NCI-H748 treated with DMSO at 0.1 percent for 48 hours (cell line): ENCODE measurements at regions not wholly inside any gene's neighbourhood (a gene's known extent, or its start where the extent isn't known, plus 50 kb on each side); places are given as distances from the start of the nearest gene placed in this dataset.
"Not testable (repeated sequence)": the region's sequence is repeated elsewhere in the genome, so short reads cannot be mapped to it uniquely, and the experiment has no call there.

ENCODE experiments used
- DNase-seq: peaks from one replicate; lab custom pipeline; 2025; lab: John Stamatoyannopoulos, UW

- no peak for DNase-seq
Measured at GRCh38 chr5:84885485-84886258, 501.0 kb upstream of the EDIL3 start.

- no peak for DNase-seq
Measured at GRCh38 chr5:84881737-84882136, 497.1 kb upstream of the EDIL3 start.

DNA sequence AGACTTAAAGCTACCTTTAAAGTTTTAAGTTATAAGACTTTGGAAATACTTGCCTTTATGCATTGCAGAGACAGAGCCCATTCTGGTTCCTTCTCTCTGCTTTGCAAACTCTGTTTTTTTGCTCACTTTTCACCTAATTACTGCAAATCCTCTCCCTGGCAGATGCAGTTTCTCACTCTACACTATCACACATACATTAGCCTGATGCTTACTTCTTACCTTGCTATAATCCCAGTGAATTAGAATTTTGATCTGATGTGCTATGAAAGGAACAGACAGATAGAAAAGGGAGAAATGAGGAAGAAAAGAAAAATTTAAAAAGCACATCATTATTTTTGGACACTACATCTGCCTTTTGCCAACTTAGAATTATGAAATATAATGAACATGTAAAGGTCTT is 489.5 kb upstream of the EDIL3 start:
- no peak for DNase-seq

DNA sequence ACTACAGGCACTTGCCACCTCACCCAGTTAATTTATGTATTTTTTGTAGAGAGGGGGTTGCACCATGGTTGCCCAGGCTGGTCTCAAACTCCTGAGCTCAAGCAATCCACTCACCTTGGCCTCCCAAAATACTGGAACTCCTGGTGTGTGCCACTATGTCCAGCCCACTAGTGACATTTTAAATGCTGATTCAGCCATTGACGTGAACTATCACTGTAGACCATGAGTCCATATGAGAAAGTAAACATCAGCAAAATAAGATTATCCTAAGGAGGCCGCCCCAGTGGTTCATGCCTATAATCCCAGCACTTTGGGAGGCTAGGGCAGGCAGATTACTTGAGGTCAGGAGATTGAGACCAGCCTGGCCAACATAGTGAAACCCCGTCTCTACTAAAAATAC is 488.1 kb upstream of the EDIL3 start:
- DNase-seq: no peak

DNA sequence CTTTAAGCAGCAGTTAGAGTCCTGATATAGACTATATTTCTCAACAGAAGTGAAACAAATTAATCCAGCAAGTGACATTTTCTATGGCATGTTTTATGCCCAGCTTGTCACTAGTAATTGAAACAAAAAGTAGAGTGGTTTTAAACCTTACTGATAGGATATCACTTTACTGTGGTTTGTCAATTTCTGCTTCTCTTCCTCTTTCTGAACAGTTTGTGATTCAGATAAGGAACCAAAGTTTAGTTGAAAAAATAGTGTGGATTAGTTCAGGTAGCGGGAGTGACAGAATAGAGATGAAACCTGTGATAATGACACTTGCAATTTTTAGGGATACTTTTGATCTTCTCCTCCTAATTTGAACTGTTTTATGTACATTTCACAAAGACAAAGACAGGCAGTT is 485.7 kb upstream of the EDIL3 start:
- no peak for DNase-seq

- no peak for DNase-seq
Measured at GRCh38 chr5:84869675-84870074, 485.0 kb upstream of the EDIL3 start.

DNA sequence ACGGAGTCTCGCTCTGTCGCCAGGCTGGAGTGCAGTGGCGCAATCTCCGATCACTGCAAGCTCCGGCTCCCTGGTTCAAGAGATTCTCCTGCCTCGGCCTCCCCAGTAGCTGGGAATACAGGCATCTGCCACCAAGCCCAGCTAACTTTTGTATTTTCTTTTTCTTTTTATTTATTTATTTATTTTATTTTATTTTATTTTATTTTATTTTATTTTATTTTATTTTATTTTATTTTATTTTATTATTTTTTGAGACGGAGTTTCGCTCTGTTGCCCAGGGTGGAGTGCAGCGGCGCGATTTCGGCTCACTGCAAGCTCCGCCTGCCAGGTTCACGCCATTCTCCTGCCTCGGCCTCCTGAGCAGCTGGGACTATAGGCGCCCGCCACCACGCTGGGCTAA is 479.3 kb upstream of the EDIL3 start:
- not testable (repeated sequence) for DNase-seq

GRCh38 chr5:84863020-84863419 is 478.3 kb upstream of the EDIL3 start:
- no peak for DNase-seq

- DNase-seq: no peak
Measured at GRCh38 chr5:84862132-84862531, 477.5 kb upstream of the EDIL3 start.

DNA sequence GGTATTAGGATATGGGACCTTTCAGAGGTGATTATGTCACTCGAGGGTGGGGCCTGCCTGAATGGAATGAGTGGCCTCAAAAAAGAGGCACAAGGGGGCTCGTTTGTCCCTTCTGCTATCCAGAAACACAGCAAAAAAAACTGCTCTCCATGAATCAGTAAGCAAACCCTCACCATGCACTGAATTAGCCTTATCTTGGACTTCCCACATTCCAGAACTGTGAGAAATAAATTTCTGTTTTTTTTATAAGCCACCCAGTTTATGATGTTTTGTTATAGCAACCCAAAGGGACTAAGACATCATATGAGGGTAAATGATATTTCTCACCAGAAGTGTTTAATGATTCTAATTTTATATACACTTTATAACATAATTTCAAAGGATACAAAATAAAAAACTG is 476.6 kb upstream of the EDIL3 start:
- DNase-seq: no peak

- DNase-seq: no peak
Measured at GRCh38 chr5:84859056-84859455, 474.4 kb upstream of the EDIL3 start.

- no peak for DNase-seq
Measured at GRCh38 chr5:84831701-84832100, 447.0 kb upstream of the EDIL3 start.

GRCh38 chr5:84830265-84830664 is 445.6 kb upstream of the EDIL3 start:
- no peak for DNase-seq

DNA sequence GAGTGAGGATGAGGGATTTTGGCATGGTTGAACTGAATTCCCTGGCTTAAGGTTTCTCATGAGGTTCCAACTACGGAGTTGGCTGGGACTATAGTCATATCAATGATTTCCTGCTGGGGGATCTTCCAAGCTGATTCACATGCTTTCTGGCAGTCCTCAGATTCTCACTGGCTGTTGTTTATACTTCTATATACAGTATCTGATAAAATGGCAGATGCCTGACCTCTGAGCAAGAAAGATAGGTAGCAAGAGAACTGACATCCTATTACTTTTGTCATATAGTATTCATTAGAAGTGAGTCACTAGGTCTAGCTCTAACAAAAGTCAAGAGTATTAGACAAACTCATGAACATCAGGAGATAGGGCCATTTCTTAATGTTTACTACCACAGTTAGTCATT is 440.9 kb upstream of the EDIL3 start:
- no peak for DNase-seq

DNA sequence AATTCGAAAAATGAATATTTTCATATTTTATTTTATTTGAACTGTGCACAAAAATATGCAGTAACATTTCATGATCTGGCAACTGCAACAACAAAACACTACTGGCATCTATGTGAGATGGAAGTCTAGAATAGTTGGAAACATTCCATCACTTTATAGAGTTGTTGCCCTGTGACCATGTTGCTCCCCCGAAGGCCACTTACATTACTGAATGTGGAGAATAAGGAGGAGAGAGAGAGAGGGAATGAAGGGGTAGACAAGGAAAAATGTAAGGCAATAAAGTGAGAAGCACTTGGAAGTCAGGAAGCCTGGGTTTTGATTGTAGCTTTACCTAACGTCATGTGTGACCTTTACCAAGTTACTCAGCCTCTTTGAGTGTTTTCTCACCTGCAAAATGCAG is 437.2 kb upstream of the EDIL3 start:
- DNase-seq: no peak

DNA sequence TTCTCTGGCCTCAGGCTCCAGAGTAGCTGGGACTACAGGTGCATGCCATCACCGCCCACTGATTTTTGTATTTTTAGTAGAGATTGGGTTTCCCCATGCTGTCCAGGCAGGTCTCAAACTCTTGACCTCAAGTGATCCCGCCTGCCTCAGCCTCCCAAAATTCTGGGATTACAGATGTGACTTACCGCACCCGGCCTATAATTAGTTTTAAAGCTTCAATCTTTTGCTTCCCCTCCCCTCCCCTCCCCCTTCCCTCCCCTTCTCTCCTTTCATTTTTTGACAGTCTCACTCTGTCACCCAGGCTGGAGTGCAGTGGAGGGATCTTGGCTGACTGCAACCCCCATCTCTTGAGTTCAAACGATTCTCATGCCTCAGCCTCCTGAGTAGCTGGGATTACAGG is 433.3 kb upstream of the EDIL3 start:
- DNase-seq: no peak

DNA sequence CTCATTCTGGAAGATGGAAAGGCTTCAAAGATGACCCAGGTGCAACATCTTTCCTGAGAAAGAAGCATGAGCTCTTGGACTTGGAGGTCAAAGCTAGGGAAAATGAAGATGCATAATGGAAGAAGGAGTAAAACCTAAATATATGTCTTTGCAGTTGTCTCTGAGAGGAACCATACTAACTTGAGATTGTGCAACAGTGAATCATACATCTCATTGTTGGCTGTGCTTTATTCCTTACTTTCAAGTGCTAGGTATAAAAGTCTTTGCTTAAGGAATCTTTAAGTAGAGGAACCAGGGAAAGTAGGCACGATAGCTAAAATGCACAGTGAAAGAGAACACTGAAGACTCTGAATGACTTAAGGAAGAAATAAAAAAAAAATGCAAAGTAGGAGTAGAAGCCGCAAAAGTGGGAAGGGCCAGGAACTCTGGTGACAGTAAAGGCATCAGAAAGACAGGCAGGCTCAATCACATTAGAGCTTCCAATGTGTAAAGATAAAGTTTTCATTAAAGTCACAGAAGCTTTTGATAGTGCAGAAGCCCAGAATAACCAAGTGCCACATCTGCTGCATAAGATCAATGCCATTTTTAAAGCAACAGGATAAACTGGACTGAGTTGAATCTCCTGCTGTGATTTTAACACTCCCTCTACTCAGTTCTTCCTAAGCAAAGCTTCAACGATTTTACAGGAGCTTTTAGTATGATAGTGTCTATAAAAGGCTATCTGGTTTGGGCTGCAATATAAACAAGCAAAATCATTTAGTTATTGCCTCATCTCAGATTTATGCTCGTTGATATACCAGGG is 432.3 kb upstream of the EDIL3 start:
- peak; percentile 13 for DNase-seq

- no peak for DNase-seq
Measured at GRCh38 chr5:84816160-84816559, 431.5 kb upstream of the EDIL3 start.

DNA sequence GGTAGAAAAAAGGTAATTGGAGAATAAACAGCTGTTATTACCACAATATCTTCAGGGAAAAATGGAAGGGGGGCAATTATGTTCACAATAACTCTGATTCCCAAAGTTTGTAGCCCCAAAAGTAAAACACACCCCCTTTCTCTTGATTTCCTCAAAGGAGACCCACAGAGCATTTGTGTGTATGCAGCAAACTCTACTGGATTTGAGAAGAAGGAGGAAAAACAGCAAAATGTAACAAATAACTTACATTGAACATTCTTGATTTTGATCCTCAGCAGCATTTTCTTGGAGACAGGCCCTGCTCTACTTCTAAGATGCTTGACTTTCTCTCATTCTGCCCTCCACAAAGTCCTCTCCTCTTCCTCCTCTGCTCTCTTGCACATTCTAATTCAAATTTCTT is 420.8 kb upstream of the EDIL3 start:
- no peak for DNase-seq

DNA sequence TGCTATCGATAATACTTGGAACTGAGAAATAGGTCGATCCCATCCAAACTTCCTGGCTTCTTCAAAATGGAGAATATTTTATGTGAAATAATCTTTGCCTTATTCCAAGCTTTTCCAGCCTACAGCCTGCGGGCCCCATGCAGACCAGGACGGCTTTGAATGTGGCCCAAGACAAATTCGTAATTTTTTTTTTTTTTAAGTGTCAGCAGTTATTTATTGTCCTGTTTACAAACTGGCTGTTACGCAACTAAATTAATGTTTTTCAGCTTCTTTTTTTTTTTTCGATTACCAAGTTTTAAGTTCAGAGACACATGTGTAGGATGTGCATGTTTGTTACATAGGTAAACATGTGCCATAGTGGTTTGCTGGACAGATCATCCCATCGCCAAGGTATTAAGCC is 411.7 kb upstream of the EDIL3 start:
- no peak for DNase-seq

GRCh38 chr5:84794486-84795035 is 409.9 kb upstream of the EDIL3 start:
- no peak for DNase-seq

GRCh38 chr5:84791730-84792129 is 407.1 kb upstream of the EDIL3 start:
- no peak for DNase-seq

GRCh38 chr5:84791138-84791537 is 406.5 kb upstream of the EDIL3 start:
- DNase-seq: no peak
